ENCODE measurements at regions not wholly inside any gene's neighbourhood (a gene's known extent, or its start where the extent isn't known, plus 50 kb on each side); places are given as distances from the start of the nearest gene placed in this dataset.

DNA sequence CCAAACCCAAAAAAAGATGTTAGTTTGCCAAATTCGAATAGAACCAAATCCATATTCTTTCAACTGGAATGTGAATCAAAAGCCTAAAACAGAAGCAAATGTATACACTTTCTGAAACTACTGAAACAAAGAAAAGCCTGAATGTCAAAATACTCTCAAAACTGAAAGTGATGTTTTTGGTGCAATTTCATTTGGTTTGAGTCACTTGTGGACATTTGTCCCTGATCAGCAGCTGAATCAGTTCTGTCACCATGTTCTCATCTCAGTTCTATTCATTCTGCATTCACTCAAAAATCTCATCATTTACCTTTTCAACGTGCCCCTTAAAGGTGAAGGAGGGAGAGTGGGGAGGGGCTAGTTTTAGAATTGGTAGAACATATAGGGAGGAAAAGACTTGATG is 266.8 kb downstream of the ABHD5 start:
- no peak for DNase-seq

DNA sequence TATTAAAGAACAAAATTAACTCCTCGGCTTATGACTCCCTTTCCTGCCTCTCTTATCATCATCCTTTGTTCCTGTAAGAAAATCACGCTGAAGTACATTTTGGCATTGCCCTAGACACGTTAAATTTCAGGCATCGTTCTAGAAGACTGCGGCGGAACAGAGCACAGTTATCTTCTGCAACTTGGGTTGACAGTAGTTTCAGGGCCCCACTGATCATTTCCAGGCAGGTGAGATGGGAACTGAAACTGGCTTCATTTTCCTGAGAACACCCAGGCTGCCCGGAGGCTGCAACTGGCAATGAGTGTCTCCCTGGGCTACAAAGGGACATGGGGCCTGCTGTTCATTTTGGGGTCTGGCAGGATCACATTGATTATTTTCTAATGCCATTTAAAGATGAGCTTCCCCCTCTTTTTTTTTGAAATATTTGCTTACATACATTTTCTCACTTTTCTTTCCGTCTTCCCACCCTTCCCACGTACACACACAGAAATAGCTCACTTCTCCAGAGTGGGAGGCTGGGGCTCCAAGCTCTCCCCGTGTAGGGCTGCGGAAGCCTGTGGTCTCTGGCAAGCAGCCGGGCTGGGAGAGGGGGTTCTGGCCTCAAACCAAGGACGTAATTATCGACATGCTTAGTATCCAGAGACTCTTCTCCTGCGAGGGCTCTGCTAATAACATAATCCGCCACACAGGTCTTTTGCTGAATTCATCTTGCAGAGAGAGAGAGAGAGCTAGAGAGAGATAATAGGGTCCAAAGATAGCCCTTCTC is 267.4 kb downstream of the ABHD5 start:
- DNase-seq: no peak

DNA sequence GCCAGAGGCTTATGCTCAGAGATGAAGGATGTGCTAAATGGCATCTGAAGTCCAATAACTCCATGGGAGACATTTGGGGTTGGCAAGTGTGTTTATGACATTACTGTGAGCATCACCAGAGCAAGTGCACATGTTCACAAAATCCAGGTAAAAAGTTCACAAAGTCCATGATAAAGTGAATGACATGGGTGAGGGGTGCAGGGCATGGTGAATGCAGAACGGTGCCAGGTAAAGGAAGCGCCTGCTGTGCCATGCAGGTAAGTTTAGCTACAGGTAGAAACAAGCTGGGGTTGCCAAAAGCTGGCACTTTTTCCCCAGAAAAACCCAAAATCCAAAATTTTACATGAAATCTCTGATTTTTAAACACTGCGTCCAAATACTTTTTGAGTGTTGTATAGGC is 268.2 kb downstream of the ABHD5 start:
- no peak for DNase-seq

DNA sequence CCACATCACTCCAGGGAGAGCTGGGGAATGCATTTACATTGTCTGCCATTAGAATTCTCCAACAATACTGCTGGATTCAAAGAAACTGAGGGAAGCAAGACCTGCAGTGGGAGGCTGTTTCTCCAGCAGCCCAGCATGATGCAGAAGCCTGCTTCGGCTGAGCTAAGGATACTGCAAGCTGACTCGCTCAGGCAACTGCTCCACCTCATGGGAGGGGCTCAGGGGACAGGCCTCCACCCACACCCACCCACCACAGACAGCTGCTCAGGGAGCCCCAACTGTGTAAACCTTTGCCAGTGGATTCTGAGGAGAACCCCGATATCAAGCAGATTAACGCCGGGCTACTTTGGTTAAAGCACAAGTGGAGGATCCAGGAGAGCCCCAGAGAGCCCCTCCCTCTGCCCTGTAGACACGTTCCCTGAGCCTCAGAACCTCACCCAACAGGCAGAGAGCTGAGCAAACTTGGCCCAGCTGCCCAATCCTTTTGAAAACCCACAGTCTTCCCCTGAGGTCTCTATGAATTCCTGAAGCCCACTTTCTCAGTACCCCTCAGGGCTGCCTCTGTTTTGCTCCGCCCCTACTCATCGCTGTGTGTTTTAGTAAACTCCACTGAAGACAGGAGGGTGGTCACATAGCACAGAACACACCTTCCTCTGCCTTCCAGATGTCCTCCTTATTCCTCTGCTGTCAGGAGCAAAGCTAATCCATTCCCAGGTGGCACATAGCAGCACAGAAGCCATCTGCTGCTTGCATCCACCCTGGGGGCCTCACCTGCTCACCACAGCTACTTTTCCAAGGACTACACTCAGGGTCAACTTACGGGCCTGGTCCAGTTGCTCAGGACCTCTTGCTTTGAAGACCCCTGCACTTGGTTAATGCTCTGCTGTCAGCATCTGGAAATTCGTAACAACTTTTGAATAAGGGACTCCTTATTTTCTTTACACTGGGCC is 269.0 kb downstream of the ABHD5 start:
- no peak for DNase-seq

DNA sequence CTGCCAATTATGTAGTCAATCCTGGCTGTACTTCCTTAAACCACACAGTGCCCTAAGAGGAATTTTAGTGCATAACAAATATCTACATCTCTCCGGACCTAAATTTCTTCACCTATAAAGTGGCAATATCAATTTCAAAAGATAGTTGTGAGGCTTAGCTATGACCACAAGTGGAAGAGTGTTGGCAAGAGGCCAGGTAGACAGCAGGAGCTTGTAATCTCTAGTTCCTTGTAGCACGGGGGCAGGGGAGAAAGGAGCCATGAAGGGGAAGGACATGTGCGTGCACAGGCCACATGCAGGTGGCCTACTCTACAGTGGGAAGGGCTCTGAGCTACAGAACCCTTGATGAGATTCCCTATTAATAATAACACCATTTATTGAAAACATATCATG is 269.7 kb downstream of the ABHD5 start:
- DNase-seq: no peak

DNA sequence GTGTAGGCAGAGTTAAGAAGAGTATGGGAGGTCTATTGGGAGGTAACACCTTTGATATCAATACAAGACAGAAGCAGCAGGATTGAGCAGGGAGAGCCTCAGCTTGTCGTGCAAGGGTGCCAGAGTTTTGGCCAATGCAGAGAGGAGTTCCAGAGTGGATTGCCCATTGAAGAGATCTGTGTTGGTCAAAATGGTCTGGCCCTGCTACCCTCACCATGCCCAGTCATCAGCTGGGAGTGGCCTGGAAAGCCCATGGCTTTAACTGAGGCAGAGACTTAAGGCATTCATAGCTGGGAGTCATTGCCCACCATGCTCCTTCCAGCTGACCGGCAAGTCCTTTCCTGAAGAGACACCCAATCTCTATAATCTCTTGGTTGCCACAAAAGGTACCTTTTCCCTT is 271.3 kb downstream of the ABHD5 start:
- no peak for DNase-seq

DNA sequence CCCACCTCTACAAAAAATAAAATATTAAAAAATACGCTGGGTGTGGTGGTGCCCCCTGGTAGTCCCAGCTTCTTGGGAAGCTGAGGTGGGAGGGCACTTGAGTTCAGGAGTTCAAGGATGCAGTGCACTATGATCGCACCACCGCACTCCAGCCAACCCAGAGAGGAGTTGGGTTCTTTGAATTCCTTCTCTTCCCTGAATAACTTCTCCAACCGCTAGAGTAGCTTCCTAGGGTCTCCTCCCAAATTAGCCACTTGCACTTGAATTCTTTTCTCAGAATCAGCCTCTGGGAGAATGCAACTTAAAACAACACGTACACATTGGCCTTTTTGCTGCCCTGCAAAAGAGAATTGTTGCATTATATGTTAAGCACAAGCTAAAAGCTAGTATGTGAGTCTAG is 272.5 kb downstream of the ABHD5 start:
- no peak for DNase-seq

DNA sequence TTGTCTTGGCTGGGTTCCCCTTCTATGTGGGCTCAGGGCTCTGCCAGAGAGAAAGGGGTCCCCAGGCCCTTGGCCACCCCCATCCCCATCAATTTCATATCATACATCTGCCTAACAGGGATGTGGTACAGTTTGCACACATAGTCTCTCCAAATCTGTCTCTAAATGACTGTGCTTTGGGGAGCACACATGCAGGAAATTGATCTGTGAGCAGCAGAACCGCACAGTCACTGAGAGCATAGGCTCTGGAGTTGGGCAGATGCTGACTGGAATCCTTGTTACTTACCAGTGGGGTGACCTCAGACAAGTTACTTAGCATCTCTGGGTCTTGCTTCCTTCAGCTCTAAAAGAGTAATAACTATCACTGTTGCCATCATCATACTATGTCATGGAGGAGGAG is 273.9 kb downstream of the ABHD5 start:
- no peak for DNase-seq

DNA sequence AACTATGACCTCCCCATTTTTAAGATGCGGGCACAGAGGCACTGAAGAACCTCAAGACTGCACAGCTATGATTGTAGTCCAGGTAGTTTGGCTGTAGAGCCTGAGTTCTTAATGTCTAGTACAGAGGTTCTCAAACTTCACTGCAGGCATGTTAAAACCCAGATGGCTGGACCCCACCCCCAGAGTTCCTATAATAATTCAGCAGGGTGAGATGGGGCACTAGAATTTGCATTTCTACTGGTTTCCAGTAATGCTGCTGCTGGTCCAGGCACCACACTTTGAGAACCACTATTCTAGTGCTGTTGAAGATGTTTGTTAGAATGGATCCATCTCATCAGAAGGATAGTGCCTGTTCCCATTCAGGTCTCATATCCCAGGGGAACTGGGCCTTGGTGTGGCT is 274.9 kb downstream of the ABHD5 start:
- DNase-seq: no peak

DNA sequence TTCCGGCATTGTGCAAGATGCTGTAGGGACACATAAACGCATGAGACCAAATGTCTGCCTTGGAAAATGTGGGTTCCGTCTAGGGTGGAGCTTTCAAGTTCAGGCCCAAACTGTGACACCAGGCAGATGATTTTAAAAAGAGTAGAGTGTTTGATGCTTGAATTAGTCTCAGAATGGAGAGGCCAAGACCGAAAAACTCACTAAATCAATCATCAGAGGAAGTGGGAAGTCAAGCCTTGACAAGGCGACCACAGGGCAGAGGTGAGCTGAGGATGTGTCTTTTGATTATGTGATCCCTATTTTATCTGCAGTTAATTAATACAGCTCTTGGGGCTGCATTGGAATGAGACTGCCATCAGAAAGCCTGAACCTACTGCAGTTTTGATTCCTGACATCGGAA is 275.4 kb downstream of the ABHD5 start:
- no peak for DNase-seq

DNA sequence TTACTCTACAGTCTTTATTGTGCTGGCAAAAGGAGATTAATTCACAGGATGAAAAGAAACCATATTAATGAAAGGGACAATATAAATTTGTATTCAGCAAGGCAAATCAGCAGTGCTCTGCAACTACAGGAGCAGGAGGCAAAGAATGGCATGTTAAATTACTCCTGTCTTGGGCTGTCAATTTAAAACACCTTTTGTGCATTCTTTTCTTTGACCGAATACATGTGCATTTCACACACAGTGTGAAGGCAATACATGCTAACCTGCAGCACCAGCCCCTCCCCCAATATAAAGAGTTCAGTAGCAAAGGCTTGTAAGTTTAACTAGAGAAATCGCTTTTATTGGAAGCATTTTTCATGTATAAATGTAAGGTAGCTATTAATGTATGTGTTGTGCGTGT is 275.2 kb upstream of the TOPAZ1 start:
- DNase-seq: no peak

DNA sequence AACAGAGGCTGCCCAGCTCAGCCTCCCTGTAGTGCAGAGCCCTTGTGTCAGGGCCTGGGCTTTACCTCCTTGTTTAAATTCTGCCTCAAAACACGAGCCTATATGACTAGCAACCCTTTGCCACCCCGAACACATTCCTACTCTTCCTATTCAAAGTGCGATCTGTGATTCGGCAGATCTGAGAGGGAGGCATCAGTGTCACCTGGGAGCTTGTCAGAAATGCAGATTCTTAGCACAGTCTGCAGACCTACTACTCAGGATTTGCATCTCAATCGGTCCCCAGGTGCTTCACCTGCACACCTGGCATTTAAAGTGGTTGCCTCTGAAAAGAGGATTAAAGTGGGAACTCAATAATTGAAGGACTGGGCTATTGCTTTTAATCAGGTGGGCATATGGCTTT is 273.2 kb upstream of the TOPAZ1 start:
- DNase-seq: no peak

DNA sequence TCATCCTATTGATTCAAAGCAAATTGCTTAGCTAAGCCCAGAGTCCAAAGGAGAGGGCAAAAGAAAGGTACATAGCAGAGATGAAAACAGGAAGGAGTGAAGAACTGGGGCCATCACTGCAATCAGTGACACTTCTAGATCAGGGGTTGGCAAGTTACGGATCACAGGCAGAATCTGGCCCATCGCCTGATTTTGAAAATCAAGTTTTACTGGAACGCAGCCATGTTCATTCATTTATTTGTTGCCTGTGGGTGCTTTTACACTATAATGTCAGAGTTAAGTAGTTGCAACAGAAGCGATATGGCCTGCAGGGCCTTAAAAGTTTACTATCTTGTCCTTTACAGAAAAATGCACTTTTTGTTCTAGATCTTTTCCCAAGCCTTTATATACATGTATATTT is 271.7 kb upstream of the TOPAZ1 start:
- DNase-seq: no peak

DNA sequence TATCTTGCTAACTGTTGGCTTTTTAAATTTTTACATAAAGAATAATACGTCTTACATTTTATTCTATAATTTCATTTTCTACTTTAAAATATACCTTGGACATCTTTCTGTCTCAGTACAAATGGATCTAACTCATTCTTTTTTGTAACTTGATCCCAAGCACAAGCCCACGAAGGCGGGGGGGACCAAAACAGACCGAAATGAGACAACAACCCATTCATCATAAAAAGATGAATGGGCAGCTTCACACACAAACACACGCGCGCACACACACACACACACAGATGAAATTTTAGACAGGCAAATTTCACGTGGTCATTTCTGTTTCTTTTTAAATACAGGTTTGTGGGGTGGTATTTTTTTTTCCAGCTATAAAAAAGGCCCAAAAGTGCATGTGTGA is 271.3 kb upstream of the TOPAZ1 start:
- DNase-seq: no peak

DNA sequence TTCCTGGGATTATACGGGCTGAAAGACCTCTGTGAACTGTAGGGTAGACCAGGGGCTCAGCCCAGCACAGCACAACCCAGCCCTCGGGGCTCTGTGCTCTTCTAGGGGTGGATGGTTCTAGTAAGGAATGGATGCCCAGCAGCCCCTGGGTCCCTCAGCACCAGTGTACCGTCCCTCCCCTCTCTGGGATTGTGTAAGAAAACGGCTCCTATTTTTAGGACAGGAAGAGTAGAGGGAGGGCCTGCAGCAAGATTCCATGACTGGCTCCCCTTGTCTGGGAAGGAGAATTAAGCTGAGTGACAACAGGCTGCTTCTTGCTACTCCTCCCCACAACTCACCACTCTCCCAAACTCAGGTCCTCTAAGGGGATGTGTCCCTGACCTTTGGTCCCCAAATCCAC is 270.8 kb upstream of the TOPAZ1 start:
- DNase-seq: no peak

DNA sequence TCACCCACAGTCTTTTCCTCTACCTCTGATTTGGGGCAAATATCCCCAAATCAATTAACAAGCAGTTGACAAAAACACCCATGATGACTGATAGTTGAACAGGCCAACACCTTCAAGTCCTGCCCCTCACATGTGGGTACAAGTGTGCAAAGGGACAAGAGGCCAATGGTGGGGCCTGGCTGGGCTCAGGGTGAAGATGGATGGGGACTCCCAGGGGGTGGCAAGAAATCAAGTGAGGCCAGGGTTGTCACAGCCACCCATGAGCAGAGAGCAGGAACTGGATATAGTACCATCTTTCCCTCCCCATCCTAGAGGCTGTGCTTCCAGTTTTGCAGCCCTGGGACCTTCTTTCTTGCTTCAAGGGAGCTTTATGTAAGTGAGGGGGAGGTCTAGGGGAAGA is 270.2 kb upstream of the TOPAZ1 start:
- DNase-seq: no peak

DNA sequence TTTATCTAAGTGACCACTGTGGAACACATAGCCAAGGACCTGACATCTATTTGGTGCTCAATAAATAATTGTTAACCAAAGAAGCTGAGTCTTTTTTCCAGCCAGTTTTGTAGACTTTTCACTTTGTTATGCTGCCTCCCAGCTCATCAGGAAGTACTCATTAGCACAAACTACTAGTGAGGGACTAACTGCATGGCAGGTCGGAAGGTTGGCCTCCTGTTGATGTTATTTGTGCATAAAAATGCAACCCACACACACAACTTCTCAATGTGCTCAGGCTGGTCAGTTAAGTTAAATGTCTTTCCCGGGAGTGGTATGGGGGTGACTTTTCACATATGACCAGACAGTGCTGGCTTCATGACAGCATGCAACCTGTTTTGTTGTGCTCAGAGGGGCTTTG is 263.0 kb upstream of the TOPAZ1 start:
- no peak for DNase-seq

DNA sequence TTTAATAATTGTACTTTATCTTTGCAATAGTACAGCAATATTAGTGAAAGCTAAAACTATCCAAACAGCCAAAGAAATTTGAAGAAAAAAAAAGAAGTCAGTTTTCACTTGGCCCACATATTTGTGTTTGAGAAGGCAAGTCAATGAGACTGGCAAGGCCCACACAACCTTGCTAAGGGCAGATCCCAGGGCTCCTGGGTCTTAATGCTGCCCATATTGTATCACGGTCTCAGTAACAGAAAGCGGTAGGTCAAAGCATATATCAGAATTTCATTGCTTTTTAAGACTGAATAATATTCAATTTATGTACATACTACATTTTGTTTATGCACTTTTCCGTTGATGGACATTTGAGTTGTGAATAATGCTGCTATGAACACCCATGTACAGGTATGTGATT is 262.0 kb upstream of the TOPAZ1 start:
- no peak for DNase-seq

DNA sequence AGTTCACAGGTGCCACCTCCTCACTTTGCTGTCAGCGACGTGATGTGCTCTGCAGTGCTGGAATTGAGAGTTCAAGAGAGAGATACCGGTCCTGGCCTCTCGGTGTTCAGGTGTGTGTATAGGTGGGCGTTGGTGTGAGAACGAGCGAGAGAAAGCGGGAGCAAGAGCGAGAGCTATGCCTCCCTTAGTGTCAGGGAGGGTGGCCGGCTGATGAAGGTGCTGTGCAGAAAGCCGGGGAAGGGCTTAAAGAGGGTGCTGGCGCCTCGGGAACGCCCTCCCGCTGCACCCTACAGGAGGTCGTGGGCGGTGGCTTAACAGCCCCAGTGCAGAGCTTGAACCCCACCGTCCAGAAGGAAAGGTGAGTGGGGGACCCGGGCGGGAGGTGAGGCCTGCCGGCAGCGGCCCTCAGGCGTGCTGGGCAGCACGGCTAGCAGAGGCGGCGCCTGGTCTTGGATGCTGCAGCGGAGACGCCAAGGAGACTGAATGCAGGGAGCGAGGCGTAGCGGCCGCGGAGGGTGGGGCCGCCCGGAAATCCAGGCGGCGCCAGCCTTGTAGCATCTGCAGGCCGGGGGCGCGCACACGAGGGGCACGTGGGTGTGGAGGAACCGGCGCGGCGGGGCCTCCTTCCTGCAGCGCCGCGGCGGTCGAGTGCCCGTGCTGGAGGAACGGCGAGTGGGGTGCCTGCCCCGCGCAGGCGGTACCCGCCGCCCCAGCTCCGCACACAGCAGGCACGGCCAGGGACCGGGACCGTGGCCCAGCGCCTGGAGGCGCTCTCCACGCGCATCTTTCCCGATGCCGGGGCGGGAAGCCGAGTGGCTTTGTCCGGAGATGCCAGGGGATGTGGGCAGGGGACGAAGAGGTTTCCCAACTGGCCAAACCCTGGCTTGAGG is 246.8 kb upstream of the TOPAZ1 start:
- no peak for DNase-seq

DNA sequence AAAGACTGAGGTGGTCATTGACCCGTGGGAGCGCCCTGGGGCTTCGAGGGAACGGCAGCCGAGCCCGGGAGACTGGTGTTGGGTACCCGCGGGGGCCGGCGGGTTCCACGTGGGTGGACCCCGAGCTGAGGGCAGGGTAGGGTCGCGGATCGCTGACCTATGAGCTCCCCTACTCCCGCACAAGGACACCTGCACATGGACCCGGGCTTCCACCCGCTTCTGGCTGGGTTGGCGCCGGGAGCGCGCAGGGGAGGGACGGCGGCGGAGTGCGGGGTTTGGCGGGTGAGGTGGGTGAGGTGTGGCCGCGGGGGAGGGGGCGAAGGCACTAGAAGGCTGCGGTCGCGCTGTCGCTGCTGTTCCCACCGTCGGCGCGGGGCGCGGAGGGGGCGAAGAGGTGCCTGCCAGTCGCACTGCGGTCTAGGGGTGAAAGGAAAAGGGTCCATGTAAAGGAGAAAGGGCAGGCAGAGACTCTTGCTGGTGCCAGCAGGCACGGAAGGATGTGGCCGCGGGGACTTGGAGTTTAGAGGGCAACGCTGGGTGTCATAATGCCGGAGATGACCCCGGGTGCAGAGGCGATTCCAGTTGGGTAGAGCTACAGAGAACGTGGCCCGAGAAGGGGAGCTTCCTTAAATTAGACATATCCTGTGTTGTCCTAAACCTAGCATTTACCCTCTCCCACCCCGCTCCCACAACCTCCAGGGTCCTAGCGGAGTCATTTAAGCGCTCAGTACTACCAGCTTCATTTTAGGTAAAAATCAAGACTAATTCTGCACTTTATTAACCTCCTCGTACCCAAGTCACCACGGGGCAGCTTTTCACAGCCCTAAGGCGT is 245.9 kb upstream of the TOPAZ1 start:
- DNase-seq: no peak

DNA sequence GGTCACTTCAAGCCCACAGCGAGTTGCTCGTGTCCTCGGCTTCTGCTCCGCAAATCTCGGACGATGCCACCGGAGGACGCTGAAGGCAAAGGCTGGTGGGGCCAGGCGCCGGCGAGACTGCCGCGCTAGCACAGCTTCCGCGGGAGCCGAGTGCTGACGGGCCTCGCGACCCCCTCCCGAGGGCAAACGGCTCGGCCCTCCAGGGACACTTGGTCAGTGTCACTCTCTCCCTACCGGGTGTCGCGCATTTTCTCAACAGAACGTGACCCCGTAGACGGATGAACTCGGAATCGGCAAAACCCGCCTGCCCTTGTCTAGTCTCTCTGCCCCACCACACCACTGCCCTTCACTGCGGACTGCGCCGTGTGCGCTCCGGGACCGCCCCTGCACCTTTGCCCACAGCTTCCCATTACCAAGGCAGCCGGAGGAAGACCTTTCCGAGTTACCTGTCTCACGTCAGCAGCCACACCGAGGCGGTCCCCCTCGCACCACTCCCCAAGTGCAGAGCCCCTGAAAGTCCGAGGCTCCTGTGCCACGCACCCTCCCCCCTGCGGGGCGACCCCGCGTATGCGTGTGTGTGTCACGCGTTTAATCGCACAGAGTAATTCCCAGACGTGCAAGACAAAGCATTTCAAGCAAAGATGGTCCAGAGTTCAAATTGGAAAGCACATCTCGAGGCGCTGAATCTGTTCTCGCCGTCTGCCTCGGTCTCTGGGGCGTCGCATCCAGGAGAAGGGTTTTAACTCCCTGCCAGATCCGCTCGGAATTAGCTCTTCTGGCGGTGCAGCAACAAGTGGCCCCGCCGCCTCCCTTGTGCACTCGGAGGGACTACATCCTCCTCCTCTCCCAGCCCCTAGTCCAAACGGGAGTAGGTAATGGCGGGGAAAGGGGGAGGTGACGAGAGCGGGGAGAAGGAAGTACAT is 245.0 kb upstream of the TOPAZ1 start:
- no peak for DNase-seq
